Mucosa of descending colon (tissue), 3 donors: ENCODE measurements at regions not wholly inside any gene's neighbourhood (a gene's known extent, or its start where the extent isn't known, plus 50 kb on each side); places are given as distances from the start of the nearest gene placed in this dataset.

ENCODE experiments used
- ATAC-seq: fragments of 200-7000 bp; cut with Tn5 transposase; one replicate; pipeline ENCODE4 v1.9.1; 2020; ENCODE audit warnings: mild to moderate bottlenecking, moderate library complexity
- DNase-seq, 3 donors: peaks; one replicate each; pipeline ENCODE4 v3.0.0-alpha.2; 2020
- H3K36me3 ChIP-seq: fragments of 200-600 bp; one replicate; pipeline ENCODE4 v1.8.0; 2021; ENCODE audit warnings: low read depth, mild to moderate bottlenecking
- H3K4me1 ChIP-seq: fragments of 200-600 bp; one replicate; pipeline ENCODE4 v1.8.0; 2021; ENCODE audit warnings: low read depth, mild to moderate bottlenecking
- H3K4me3 ChIP-seq: fragments of 200-600 bp; one replicate; pipeline ENCODE4 v1.8.0; 2021; ENCODE audit warnings: mild to moderate bottlenecking
- H3K9me3 ChIP-seq: fragments of 200-600 bp; one replicate; pipeline ENCODE4 v1.8.0; 2021; ENCODE audit warnings: mild to moderate bottlenecking
- intact Hi-C, 2 donors: fragments of 100-400 bp; cut with DNase I in 1 of 2; cut with micrococcal nuclease in 1 of 2; formaldehyde crosslinking; loops; one replicate each; pipeline versions ENCODE4 v1.11.0 to v1.11.1; 2022; cut with DNase I, micrococcal nuclease
- TF ChIP-seq, protein P1 (sequence below): fragments of 200-600 bp; IDR thresholded peaks from one replicate; pipeline ENCODE4 v1.8.0; 2022; ENCODE audit warnings: antibody characterized with exemption, mild to moderate bottlenecking
- donor health status: DM: no; HTN: no; CAD: no; lungs with moderate emphysema.
- donor health status: DM: no; HTN: no; CAD: no.
- donor health status: DM: no; HTN: yes; CAD: no.

DNA sequence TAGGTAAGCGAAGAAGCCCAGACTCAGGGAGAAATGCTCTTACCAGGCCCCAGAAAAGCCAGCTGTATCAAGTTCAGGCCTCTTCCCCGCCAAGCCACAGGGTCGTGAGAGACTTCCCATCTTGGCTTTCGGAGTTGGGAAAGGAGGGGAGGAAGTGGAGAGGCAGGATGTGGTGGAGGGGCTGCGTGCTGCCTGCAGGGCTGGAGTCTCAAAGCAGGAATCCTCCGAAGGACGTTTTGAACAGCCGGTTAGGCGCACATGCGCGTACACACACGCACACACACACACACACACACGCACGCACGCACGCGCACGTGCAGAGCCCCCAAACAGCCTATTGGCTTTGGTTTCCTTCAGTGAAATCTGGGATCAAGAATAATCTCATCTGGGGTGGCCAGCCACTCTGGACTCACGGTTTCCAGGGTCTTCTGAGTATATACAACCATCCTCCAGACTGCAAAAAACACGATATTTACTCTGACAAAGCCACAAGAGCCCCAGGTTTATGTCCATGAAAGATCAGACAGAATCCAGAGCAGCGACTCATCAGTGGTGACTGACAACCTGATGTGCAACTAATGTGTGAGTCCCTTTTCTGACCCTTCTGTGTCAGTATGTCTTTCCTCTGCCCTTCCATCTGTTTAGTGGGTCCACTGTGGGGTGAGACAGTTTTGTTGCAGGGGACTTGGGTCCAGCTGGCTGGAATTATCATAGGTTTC is 115.0 kb upstream of the ZNF438 start:
- Histone ChIP-seq H3K4me1 (no peaks in the 10 kb centered on the region), H3K9me3 (no peaks in the 10 kb centered on the region), H3K4me3 (no peak overlapping the region), H3K36me3 (no peaks in the 10 kb centered on the region)
- TF ChIP-seq, protein P1, sequence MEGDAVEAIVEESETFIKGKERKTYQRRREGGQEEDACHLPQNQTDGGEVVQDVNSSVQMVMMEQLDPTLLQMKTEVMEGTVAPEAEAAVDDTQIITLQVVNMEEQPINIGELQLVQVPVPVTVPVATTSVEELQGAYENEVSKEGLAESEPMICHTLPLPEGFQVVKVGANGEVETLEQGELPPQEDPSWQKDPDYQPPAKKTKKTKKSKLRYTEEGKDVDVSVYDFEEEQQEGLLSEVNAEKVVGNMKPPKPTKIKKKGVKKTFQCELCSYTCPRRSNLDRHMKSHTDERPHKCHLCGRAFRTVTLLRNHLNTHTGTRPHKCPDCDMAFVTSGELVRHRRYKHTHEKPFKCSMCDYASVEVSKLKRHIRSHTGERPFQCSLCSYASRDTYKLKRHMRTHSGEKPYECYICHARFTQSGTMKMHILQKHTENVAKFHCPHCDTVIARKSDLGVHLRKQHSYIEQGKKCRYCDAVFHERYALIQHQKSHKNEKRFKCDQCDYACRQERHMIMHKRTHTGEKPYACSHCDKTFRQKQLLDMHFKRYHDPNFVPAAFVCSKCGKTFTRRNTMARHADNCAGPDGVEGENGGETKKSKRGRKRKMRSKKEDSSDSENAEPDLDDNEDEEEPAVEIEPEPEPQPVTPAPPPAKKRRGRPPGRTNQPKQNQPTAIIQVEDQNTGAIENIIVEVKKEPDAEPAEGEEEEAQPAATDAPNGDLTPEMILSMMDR, result no peak
- ATAC-seq, result peak; percentile 39
- intact Hi-C loops, result no loop called here
- peak in 2 of 3 donors; percentile 18 to 32 for DNase-seq

DNA sequence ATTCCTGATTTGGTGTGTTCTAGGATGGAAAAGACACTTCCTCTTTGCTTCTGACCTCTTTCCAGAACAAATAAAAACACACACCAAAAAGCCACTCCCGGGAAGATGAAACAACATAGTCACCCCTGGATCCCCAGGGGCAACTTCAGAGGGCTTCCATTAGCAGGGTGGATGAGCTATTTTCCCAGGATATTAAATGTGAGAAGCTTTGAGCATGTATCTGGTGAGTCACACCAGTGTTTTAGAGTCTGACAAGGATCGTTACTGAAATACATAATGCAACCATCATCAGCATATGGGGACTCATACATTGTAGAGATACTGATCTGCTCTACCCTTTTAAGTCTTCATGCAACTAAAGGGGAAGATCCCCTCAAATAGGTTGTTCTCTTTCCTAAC is 115.5 kb upstream of the ZNF438 start:
- intact Hi-C loops, result no loop called here
- ATAC-seq, result no peak

DNA sequence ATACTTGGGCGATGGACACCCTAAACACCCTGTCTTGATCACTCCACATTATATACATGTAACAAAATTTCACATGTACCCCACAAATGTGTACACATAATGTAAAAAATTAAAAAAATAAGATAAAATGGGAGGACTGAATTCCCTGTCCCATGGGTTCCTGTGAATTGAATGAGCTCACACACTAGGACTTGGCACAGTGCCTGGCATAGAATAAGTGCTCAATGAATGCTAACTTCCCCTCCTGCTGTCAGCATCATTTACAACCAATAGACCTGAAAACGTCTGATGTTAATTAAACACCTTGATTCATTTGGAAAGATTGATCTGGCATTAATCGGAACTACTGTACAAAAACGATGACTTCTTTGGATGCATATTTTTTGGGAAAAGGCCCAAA is 117.3 kb upstream of the ZNF438 start:
- intact Hi-C loops, result no loop called here
- TF ChIP-seq, protein P1, result no peak
- no peaks in the 10 kb centered on the region for H3K9me3 ChIP-seq
- H3K36me3 ChIP-seq, result no peaks in the 10 kb centered on the region
- ATAC-seq, result no peak
- no peak overlapping the region for H3K4me3 ChIP-seq
- no peaks in the 10 kb centered on the region for H3K4me1 ChIP-seq
- no peak for DNase-seq

More for the DNA sequence above, 115.5 kb upstream of the ZNF438 start:
- Histone ChIP-seq H3K4me3 (no peak overlapping the region), H3K4me1 (no peaks in the 10 kb centered on the region), H3K9me3 (no peaks in the 10 kb centered on the region), H3K36me3 (no peaks in the 10 kb centered on the region)
- TF ChIP-seq, protein P1, result no peak
- DNase-seq, result no peak

DNA sequence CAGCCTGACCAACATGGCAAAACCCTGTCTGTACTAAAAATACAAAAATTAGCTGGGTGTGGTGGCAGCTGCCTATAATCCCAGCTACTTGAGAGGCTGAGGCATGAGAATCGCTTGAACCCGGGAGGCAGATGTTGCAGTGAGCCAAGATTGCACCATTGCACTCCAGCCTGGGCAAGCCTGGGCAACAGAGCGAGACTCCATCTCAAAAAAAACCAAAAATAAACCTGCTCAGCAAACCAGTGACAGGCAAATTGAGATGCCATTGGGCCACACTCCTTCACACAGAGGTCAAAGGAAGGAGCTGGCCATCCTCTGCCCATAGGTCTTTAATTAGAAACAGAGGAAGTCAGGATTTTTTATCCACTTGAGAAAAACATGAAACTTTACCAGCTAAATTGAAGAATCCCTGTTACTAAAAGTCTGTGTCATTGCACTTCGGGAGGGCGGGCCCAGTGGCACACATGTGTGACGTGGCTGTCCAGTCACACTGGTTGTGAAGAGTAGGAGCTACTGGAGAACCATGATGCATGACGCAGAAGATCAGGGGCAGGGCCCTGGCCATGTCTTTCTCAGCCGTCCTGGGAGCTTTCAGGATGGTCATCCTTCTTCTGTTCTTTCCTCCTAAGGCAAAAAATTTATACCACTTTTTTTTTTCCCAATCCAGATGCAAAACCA is 118.3 kb upstream of the ZNF438 start:
- ATAC-seq (no peak), DNase-seq (no peak)
- no peaks in the 10 kb centered on the region for H3K9me3 ChIP-seq
- H3K4me3 ChIP-seq, result no peak overlapping the region
- TF ChIP-seq, protein P1, result no peak
- H3K4me1 ChIP-seq, result no peaks in the 10 kb centered on the region
- intact Hi-C loops, result no loop called here
- no peaks in the 10 kb centered on the region for H3K36me3 ChIP-seq

DNA sequence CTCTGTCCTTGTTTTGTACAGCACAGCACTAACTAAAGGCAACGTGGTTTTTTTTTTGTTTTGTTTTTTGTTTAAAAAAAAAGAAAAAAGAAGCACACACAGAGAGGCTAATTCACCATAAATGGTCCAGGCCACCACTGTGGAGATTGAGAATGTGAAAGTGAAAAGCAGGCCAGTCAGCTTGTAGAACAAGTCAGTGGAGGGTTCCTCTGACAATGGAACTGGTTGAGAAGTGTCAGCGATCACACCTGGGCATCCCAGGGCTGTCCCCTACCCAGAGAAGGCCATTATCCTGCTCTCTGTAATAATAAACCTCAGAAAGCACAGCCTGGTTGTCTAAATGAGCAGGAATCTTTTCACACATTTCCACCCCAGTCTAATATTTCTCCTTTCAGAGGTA is 119.6 kb upstream of the ZNF438 start:
- no peaks in the 10 kb centered on the region for H3K4me1 ChIP-seq
- DNase-seq (no peak), ATAC-seq (no peak)
- no peaks in the 10 kb centered on the region for H3K9me3 ChIP-seq
- no peak overlapping the region for H3K4me3 ChIP-seq
- TF ChIP-seq, protein P1, result no peak
- intact Hi-C loops, result no loop called here
- H3K36me3 ChIP-seq, result no peaks in the 10 kb centered on the region
